PC-9 (cell line): ENCODE measurements at regions not wholly inside any gene's neighbourhood (a gene's known extent, or its start where the extent isn't known, plus 50 kb on each side); places are given as distances from the start of the nearest gene placed in this dataset.

ENCODE experiments used
- EZH2 ChIP-seq: fragments of 200-600 bp; sonication (generic); IDR thresholded peaks from 2 replicates; pipeline ENCODE4 v1.8.0; 2017; ENCODE audit warnings: antibody characterized with exemption, low read depth
- TF ChIP-seq, protein P1 (sequence below): fragments of 200-600 bp; sonication (generic); conservative IDR thresholded peaks from 2 replicates; pipeline ENCODE4 v1.6.1; 2017; ENCODE audit warnings: mixed run types, antibody characterized with exemption, mild to moderate bottlenecking, moderate library complexity

DNA sequence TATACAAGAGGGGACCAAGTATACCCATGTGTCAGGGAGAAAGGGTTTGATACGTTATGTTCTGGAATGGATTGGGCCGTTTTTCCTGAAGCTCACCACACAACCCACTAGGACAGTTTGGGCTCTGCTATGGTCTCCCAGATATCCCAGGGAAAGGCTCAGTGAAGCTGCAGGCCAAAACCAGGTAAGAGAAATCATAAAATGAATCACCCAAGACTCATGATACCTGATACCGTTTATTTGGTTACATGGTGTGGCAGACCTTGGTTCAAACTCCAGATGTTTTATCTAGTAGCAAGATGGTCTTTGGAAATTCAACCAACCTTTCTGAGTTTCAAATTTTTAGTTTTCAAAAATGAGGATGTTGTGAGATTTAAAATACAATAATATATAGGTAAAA, 177.6 kb downstream of the C12orf75 start:
- TF ChIP-seq, protein P1, sequence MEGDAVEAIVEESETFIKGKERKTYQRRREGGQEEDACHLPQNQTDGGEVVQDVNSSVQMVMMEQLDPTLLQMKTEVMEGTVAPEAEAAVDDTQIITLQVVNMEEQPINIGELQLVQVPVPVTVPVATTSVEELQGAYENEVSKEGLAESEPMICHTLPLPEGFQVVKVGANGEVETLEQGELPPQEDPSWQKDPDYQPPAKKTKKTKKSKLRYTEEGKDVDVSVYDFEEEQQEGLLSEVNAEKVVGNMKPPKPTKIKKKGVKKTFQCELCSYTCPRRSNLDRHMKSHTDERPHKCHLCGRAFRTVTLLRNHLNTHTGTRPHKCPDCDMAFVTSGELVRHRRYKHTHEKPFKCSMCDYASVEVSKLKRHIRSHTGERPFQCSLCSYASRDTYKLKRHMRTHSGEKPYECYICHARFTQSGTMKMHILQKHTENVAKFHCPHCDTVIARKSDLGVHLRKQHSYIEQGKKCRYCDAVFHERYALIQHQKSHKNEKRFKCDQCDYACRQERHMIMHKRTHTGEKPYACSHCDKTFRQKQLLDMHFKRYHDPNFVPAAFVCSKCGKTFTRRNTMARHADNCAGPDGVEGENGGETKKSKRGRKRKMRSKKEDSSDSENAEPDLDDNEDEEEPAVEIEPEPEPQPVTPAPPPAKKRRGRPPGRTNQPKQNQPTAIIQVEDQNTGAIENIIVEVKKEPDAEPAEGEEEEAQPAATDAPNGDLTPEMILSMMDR: no peak
- no peak for TF ChIP-seq EZH2
